A549 (cell line): ENCODE measurements at regions not wholly inside any gene's neighbourhood (a gene's known extent, or its start where the extent isn't known, plus 50 kb on each side); places are given as distances from the start of the nearest gene placed in this dataset.

Source experiments
- ATAC-seq, 2 experiments: fragments of 200-7000 bp in 1 of 2; fragments of >200 bp in 1 of 2; cut with Nextera tagmentation in 1 of 2; cut with Tn5 transposase in 1 of 2; 3 replicates each; pipeline versions ENCODE4 v1.8.0 to v1.9.1; 2018 to 2020; ENCODE audit warnings: mild to moderate bottlenecking in 1 of 2, moderate library complexity in 1 of 2
- CTCF ChIA-PET: fragments of 300-600 bp; sonication (Branson Sonifier 250); formaldehyde crosslinking; extraction: SDS; loops from one replicate; lab custom pipeline; 2021; ENCODE audit warnings: antibody characterized with exemption, inconsistent platforms; lab: Yijun Ruan, JAX
- POLR2A ChIA-PET: fragments of 350-600 bp; formaldehyde crosslinking; extraction: SDS; loops from one replicate; lab custom pipeline; 2021; ENCODE audit warnings: antibody characterized with exemption, inconsistent platforms; lab: Yijun Ruan, JAX
- DNase-seq, 2 experiments: peaks; one replicate each; pipeline versions ENCODE4 v3.0.0 to v3.0.0-alpha.2; 2011 to 2016; ENCODE audit warnings: low read depth in 1 of 2, low spot score in 1 of 2
- FAIRE-seq: peaks from 2 replicates; lab custom pipeline; 2011; peaks lifted over from hg19 to GRCh38; lab: Jason Lieb, UNC
- H3K27ac ChIP-seq, 2 experiments: fragments of >200 bp; sonication (Bioruptor Twin); formaldehyde crosslinking; 3 replicates each; pipeline ENCODE4 v1.5.1; 2016 to 2017
- H3K4me1 ChIP-seq: fragments of >200 bp; sonication (Bioruptor Twin); formaldehyde crosslinking; 3 replicates; pipeline ENCODE4 v1.6.1; 2016
- H3K4me2 ChIP-seq: fragments of >200 bp; sonication (Bioruptor Twin); formaldehyde crosslinking; 3 replicates; pipeline ENCODE4 v1.6.1; 2016
- H3K4me3 ChIP-seq: fragments of >200 bp; sonication (Bioruptor Twin); formaldehyde crosslinking; 3 replicates; pipeline ENCODE4 v1.5.1; 2016
- H3K9me3 ChIP-seq: fragments of >200 bp; sonication (Bioruptor Twin); formaldehyde crosslinking; 3 replicates; pipeline ENCODE4 v1.6.1; 2016
- CBX2 ChIP-seq: fragments of 200-600 bp; sonication (generic); IDR thresholded peaks from 2 replicates; pipeline ENCODE4 v1.6.1; 2016; ENCODE audit warnings: low read depth, mild to moderate bottlenecking, borderline replicate concordance
- ESRRA ChIP-seq: fragments of 150-350 bp; IDR thresholded peaks from 2 replicates; pipeline ENCODE4 v1.6.1; 2014; ENCODE audit warnings: mild to moderate bottlenecking, low read length, borderline replicate concordance
- FOSL2 ChIP-seq, 2 experiments: fragments of 450-650 bp in 1 of 2; fragments of >200 bp in 1 of 2; sonication (Bioruptor Twin) in 1 of 2; formaldehyde crosslinking; IDR thresholded peaks; 2 replicates each; pipeline versions ENCODE4 v1.5.0 to v1.6.1; 2016 to 2020; ENCODE audit warnings: mild to moderate bottlenecking in 1 of 2, moderate library complexity in 1 of 2
- HOXB13 ChIP-seq: fragments of 250-450 bp; sonication (Bioruptor Pico); IDR thresholded peaks from 2 replicates; pipeline ENCODE4 v1.5.0; 2020; ENCODE audit warnings: low read depth, mild to moderate bottlenecking, moderate library complexity
- HOXB5 ChIP-seq: fragments of 250-450 bp; sonication (Bioruptor Pico); IDR thresholded peaks from 2 replicates; pipeline ENCODE4 v1.5.0; 2020; ENCODE audit warnings: mild to moderate bottlenecking, moderate library complexity
- MAFK ChIP-seq: fragments of 450-650 bp; IDR thresholded peaks from 2 replicates; pipeline ENCODE4 v1.6.1; 2014; ENCODE audit not compliant: partially characterized antibody
- MYC ChIP-seq: IDR thresholded peaks from 2 replicates; pipeline ENCODE4 v1.6.1; 2012; ENCODE audit warnings: mild to moderate bottlenecking, inconsistent platforms, low read length, improper control_type of control experiment, borderline replicate concordance
- NPAS2 ChIP-seq: fragments of 250-450 bp; sonication (Bioruptor Pico); IDR thresholded peaks from 2 replicates; pipeline ENCODE4 v1.8.0; 2022; ENCODE audit warnings: mild to moderate bottlenecking, moderate library complexity, borderline replicate concordance
- NR3C1 ChIP-seq: fragments of >200 bp; sonication (Bioruptor Twin); formaldehyde crosslinking; IDR thresholded peaks from 3 replicates; pipeline ENCODE4 v1.6.1; 2017
- PHF8 ChIP-seq: fragments of 200-600 bp; sonication (generic); IDR thresholded peaks from 2 replicates; pipeline ENCODE4 v1.6.1; 2016; ENCODE audit warnings: low read depth, mild to moderate bottlenecking, antibody characterized with exemption, moderate library complexity, borderline replicate concordance
- POLR2A ChIP-seq: IDR thresholded peaks from 2 replicates; pipeline ENCODE4 v1.6.1; 2012; ENCODE audit warnings: mild to moderate bottlenecking, low read length
- POLR2AphosphoS2 ChIP-seq: conservative IDR thresholded peaks from 2 replicates; pipeline ENCODE4 v1.6.1; 2012; ENCODE audit warnings: low read length, improper control_type of control experiment, inconsistent platforms
- SMC3 ChIP-seq: fragments of >200 bp; sonication (Bioruptor Twin); formaldehyde crosslinking; IDR thresholded peaks from 3 replicates; pipeline ENCODE4 v1.6.1; 2018; ENCODE audit warnings: inconsistent platforms
- ZC3H11A ChIP-seq: fragments of 450-650 bp; IDR thresholded peaks from 2 replicates; pipeline ENCODE4 v1.6.1; 2014; ENCODE audit warnings: antibody characterized with exemption, mild to moderate bottlenecking
- ZSCAN20 ChIP-seq: fragments of 250-450 bp; sonication (Bioruptor Pico); IDR thresholded peaks from 2 replicates; pipeline ENCODE4 v1.8.0; 2022; ENCODE audit warnings: mild to moderate bottlenecking, moderate library complexity
- WGBS: methylation state at CpG from one replicate; pipeline ENCODE4 v1.1.6; 2017; ENCODE audit errors: missing lambda C conversion rate; 5-methylcytosine and 5-hydroxymethylcytosine counted together
- TF ChIP-seq, protein P1 (sequence below): fragments of 200-600 bp; sonication (generic); IDR thresholded peaks from 2 replicates; pipeline ENCODE4 v1.6.1; 2016; ENCODE audit warnings: antibody characterized with exemption, mild to moderate bottlenecking, moderate library complexity
- TF ChIP-seq, protein P2 (sequence below): fragments of >200 bp; sonication (Bioruptor Twin); formaldehyde crosslinking; IDR thresholded peaks from 2 replicates; pipeline ENCODE4 v1.6.1; 2016
- TF ChIP-seq, protein P3 (sequence below): fragments of 450-650 bp; IDR thresholded peaks from 2 replicates; pipeline ENCODE4 v1.6.1; 2014; ENCODE audit warnings: antibody characterized with exemption
- TF ChIP-seq, protein P4 (sequence below): fragments of >200 bp; sonication (Bioruptor Twin); formaldehyde crosslinking; IDR thresholded peaks from 3 replicates; pipeline ENCODE4 v1.6.1; 2016
- TF ChIP-seq, protein P5 (sequence below): fragments of >200 bp; sonication (Bioruptor Twin); formaldehyde crosslinking; IDR thresholded peaks from 3 replicates; pipeline ENCODE4 v1.5.1; 2016
- TF ChIP-seq, protein P6 (sequence below): fragments of 150-350 bp; IDR thresholded peaks from 2 replicates; pipeline ENCODE4 v1.6.1; 2014; ENCODE audit warnings: low read depth, mild to moderate bottlenecking, low read length
- TF ChIP-seq, protein P7 (sequence below): fragments of 250-450 bp; sonication (Bioruptor Pico); IDR thresholded peaks from 2 replicates; pipeline ENCODE4 v1.5.0; 2021; ENCODE audit warnings: mild to moderate bottlenecking, moderate library complexity, borderline replicate concordance

DNA sequence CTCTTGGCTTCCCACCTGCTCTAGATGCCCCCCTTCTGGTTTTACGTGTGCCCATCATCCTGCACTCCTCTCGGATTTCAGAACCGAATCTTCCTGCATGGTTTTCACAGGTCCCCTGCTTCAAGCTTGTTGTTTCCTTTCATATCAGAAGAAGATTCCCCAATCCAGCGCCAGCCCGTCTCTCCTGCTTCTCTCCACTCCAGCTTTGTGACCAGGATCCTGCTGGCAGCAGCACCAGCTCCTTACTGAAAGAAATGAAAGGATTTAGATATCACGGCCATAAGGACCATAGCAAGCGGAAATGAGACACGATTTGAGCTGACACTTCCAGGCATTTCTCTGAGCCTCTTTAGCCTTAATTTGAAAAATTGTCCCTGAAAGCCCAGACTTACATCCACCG is 180.3 kb upstream of the UBE3A start (continued):
- TF ChIP-seq, protein P1, sequence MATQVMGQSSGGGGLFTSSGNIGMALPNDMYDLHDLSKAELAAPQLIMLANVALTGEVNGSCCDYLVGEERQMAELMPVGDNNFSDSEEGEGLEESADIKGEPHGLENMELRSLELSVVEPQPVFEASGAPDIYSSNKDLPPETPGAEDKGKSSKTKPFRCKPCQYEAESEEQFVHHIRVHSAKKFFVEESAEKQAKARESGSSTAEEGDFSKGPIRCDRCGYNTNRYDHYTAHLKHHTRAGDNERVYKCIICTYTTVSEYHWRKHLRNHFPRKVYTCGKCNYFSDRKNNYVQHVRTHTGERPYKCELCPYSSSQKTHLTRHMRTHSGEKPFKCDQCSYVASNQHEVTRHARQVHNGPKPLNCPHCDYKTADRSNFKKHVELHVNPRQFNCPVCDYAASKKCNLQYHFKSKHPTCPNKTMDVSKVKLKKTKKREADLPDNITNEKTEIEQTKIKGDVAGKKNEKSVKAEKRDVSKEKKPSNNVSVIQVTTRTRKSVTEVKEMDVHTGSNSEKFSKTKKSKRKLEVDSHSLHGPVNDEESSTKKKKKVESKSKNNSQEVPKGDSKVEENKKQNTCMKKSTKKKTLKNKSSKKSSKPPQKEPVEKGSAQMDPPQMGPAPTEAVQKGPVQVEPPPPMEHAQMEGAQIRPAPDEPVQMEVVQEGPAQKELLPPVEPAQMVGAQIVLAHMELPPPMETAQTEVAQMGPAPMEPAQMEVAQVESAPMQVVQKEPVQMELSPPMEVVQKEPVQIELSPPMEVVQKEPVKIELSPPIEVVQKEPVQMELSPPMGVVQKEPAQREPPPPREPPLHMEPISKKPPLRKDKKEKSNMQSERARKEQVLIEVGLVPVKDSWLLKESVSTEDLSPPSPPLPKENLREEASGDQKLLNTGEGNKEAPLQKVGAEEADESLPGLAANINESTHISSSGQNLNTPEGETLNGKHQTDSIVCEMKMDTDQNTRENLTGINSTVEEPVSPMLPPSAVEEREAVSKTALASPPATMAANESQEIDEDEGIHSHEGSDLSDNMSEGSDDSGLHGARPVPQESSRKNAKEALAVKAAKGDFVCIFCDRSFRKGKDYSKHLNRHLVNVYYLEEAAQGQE: no peak
- TF ChIP-seq SMC3: no peak
- no peak for TF ChIP-seq POLR2A
- TF ChIP-seq, all 56 proteins: peak for 0

DNA sequence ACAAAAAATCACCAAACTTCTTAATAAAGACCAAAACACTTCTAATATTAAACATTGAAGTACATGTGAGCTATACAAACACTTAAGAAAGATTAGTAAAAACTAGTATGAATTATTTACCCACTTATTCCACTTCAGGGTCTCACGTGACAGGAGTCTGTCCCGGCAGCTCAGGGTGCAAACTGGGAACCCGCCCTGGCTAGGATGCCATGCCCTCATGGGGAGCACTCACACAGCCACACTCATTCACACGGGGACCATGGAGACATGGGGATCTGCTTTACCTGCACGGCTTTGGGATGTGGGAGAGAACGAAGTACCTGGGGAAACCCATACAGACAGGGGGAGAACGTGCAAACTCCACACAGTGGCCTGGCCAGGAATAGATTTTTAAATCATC is 179.3 kb upstream of the UBE3A start:
- H3K4me3 ChIP-seq: no peak overlapping the region
- ChIA-PET POLR2A (no interaction called here), CTCF (interaction anchor here (0.6 kb wide), 1 partner anchor 920 kb away, joined by 3 read pairs; no protein-coding TSS in a partner anchor)
- TF ChIP-seq, protein P2, sequence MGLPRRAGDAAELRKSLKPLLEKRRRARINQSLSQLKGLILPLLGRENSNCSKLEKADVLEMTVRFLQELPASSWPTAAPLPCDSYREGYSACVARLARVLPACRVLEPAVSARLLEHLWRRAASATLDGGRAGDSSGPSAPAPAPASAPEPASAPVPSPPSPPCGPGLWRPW: no peak
- TF ChIP-seq POLR2A (no peak), ESRRA (no peak), MAFK (no peak), HOXB5 (CRISPR knock-in tag) (no peak), POLR2AphosphoS2 (no peak), MYC (no peak), ZC3H11A (no peak), NPAS2 (no peak), FOSL2 (IDR thresholded peaks at IDR 0.05) (no peak), FOSL2 (CRISPR knock-in tag; IDR thresholded peaks at IDR 0.05) (no peak), ZSCAN20 (CRISPR knock-in tag) (no peak), HOXB13 (CRISPR knock-in tag) (no peak), PHF8 (no peak), NR3C1 (no peak), CBX2 (no peak)
- TF ChIP-seq, protein P3, sequence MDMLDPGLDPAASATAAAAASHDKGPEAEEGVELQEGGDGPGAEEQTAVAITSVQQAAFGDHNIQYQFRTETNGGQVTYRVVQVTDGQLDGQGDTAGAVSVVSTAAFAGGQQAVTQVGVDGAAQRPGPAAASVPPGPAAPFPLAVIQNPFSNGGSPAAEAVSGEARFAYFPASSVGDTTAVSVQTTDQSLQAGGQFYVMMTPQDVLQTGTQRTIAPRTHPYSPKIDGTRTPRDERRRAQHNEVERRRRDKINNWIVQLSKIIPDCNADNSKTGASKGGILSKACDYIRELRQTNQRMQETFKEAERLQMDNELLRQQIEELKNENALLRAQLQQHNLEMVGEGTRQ: no peak
- TF ChIP-seq, protein P4, sequence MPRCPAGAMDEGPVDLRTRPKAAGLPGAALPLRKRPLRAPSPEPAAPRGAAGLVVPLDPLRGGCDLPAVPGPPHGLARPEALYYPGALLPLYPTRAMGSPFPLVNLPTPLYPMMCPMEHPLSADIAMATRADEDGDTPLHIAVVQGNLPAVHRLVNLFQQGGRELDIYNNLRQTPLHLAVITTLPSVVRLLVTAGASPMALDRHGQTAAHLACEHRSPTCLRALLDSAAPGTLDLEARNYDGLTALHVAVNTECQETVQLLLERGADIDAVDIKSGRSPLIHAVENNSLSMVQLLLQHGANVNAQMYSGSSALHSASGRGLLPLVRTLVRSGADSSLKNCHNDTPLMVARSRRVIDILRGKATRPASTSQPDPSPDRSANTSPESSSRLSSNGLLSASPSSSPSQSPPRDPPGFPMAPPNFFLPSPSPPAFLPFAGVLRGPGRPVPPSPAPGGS: no peak
- TF ChIP-seq, protein P5, sequence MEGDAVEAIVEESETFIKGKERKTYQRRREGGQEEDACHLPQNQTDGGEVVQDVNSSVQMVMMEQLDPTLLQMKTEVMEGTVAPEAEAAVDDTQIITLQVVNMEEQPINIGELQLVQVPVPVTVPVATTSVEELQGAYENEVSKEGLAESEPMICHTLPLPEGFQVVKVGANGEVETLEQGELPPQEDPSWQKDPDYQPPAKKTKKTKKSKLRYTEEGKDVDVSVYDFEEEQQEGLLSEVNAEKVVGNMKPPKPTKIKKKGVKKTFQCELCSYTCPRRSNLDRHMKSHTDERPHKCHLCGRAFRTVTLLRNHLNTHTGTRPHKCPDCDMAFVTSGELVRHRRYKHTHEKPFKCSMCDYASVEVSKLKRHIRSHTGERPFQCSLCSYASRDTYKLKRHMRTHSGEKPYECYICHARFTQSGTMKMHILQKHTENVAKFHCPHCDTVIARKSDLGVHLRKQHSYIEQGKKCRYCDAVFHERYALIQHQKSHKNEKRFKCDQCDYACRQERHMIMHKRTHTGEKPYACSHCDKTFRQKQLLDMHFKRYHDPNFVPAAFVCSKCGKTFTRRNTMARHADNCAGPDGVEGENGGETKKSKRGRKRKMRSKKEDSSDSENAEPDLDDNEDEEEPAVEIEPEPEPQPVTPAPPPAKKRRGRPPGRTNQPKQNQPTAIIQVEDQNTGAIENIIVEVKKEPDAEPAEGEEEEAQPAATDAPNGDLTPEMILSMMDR: no peak
- TF ChIP-seq, protein P6, sequence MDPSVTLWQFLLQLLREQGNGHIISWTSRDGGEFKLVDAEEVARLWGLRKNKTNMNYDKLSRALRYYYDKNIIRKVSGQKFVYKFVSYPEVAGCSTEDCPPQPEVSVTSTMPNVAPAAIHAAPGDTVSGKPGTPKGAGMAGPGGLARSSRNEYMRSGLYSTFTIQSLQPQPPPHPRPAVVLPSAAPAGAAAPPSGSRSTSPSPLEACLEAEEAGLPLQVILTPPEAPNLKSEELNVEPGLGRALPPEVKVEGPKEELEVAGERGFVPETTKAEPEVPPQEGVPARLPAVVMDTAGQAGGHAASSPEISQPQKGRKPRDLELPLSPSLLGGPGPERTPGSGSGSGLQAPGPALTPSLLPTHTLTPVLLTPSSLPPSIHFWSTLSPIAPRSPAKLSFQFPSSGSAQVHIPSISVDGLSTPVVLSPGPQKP: no peak
- TF ChIP-seq, protein P7, sequence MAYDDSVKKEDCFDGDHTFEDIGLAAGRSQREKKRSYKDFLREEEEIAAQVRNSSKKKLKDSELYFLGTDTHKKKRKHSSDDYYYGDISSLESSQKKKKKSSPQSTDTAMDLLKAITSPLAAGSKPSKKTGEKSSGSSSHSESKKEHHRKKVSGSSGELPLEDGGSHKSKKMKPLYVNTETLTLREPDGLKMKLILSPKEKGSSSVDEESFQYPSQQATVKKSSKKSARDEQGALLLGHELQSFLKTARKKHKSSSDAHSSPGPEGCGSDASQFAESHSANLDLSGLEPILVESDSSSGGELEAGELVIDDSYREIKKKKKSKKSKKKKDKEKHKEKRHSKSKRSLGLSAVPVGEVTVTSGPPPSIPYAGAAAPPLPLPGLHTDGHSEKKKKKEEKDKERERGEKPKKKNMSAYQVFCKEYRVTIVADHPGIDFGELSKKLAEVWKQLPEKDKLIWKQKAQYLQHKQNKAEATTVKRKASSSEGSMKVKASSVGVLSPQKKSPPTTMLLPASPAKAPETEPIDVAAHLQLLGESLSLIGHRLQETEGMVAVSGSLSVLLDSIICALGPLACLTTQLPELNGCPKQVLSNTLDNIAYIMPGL (CRISPR knock-in tag): no peak
- no peak overlapping the region for H3K27ac ChIP-seq
- no peaks in the 10 kb centered on the region for H3K4me1 ChIP-seq
- no peaks in the 10 kb centered on the region for H3K9me3 ChIP-seq
- H3K4me2 ChIP-seq: no peak overlapping the region
- DNase-seq (no peak), ATAC-seq (no peak), FAIRE-seq (no peak)
- 4% methylated on average over 7 of the region's 7 CpGs for WGBS
